Astrocyte (in vitro differentiated cells and primary cell): ENCODE measurements at regions not wholly inside any gene's neighbourhood (a gene's known extent, or its start where the extent isn't known, plus 50 kb on each side); places are given as distances from the start of the nearest gene placed in this dataset.

Experiments
- EZH2 ChIP-seq: IDR thresholded peaks from 2 replicates; pipeline ENCODE4 v1.6.1; 2012; ENCODE audit warnings: mild to moderate bottlenecking, low read length, inconsistent platforms; ENCODE audit not compliant: insufficient read depth
- TF ChIP-seq, protein P1 (sequence below): IDR thresholded peaks from 2 replicates; pipeline ENCODE4 v1.5.1; 2011; ENCODE audit warnings: low read depth, mild to moderate bottlenecking, inconsistent platforms, low read length, moderate library complexity; ENCODE audit not compliant: insufficient read depth

DNA sequence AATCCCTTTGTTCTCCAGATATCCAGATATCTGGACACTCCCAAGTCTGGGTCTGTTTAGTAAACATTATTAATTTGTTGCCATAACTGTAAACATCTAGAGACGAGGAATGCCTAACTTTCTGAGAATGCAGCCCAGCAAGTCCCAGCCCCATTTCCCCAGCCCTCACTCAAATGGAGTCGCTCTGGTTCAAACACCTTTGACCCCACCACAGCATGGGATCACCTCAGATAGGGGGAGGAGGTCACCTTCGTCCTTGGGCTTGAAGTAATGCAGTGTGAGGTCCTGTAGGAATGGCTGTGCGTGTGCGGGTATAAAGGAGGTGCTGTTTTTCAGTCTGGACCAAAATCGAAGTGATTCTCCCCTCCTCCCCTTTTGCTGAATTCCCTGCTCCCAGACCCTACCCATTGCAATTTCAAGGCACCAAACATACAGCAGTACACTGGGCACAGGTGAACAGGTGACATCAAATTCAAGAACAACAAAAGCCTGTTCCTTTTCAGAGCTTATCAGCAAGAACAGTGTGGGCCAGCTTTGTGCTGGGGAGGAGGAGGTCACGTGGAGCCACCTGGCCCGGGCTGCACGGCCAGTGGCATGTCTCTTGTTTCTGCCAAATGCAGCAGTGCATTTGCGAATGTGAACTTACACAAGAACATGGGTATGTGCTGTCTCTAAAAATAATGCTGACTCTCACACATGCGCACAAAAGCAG, 57.5 kb upstream of the TRPM1 start:
- TF ChIP-seq, protein P1, sequence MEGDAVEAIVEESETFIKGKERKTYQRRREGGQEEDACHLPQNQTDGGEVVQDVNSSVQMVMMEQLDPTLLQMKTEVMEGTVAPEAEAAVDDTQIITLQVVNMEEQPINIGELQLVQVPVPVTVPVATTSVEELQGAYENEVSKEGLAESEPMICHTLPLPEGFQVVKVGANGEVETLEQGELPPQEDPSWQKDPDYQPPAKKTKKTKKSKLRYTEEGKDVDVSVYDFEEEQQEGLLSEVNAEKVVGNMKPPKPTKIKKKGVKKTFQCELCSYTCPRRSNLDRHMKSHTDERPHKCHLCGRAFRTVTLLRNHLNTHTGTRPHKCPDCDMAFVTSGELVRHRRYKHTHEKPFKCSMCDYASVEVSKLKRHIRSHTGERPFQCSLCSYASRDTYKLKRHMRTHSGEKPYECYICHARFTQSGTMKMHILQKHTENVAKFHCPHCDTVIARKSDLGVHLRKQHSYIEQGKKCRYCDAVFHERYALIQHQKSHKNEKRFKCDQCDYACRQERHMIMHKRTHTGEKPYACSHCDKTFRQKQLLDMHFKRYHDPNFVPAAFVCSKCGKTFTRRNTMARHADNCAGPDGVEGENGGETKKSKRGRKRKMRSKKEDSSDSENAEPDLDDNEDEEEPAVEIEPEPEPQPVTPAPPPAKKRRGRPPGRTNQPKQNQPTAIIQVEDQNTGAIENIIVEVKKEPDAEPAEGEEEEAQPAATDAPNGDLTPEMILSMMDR: no peak
- TF ChIP-seq EZH2: no peak
